ENCODE measurements at regions not wholly inside any gene's neighbourhood (a gene's known extent, or its start where the extent isn't known, plus 50 kb on each side); places are given as distances from the start of the nearest gene placed in this dataset.

DNA sequence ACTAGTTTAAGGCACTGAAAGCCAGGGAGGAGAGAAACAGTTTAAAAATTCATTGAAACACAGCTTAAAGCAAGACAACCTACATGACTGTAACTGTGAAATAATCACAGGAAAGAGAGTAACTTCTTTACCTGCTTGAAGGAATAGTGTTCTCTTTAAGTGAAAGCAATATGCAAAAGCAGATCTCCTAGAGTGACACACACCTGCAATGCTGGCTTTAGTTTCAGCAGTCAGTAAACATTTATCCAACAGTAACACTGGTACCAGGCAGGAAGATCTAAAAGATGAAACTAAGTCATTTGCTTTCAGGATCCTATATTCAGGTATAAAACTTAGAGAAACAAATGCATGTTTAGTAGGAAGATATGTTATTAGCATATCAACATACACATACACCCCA lies 85.3 kb upstream of the PPM1H start:
- ATAC-seq (ENCODE audit: low FRiP score in 2 of 2): no peak
- TF ChIP-seq EP300 (IDR thresholded peaks at IDR 0.05): no peak
- TF ChIP-seq, protein P1, sequence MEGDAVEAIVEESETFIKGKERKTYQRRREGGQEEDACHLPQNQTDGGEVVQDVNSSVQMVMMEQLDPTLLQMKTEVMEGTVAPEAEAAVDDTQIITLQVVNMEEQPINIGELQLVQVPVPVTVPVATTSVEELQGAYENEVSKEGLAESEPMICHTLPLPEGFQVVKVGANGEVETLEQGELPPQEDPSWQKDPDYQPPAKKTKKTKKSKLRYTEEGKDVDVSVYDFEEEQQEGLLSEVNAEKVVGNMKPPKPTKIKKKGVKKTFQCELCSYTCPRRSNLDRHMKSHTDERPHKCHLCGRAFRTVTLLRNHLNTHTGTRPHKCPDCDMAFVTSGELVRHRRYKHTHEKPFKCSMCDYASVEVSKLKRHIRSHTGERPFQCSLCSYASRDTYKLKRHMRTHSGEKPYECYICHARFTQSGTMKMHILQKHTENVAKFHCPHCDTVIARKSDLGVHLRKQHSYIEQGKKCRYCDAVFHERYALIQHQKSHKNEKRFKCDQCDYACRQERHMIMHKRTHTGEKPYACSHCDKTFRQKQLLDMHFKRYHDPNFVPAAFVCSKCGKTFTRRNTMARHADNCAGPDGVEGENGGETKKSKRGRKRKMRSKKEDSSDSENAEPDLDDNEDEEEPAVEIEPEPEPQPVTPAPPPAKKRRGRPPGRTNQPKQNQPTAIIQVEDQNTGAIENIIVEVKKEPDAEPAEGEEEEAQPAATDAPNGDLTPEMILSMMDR (IDR thresholded peaks at IDR 0.05): no peak
- TF ChIP-seq POLR2A (IDR thresholded peaks at IDR 0.05): no peak
- TF ChIP-seq POLR2AphosphoS5 (IDR thresholded peaks at IDR 0.05): no peak
- Histone ChIP-seq H3K27me3 (no peaks in the 10 kb centered on the region), H3K9me3 (no peaks in the 10 kb centered on the region), H3K4me1 (no peaks in the 10 kb centered on the region), H3K36me3 (no peaks in the 10 kb centered on the region), H3K4me3 (no peak overlapping the region), H3K27ac (no peak overlapping the region)
- no peak for DNase-seq

DNA sequence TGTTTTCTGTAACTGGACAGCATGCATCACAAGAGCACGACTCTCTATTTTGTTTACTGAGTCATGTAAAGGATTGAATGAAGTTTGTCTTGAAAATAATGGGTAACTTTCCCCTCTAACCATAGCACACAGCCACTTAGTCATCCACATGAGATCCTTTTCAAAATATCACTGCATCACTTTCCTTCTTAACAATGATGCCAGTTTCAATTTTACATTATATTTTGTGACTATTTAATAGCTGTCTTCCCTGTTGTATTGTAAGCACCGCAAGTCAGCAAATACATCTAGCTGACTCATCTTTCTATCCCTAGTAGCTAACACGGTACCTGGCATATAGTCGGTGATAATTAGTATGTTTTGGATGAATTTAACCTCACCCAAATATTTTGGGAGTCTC lies 83.3 kb upstream of the PPM1H start:
- H3K36me3 ChIP-seq: no peaks in the 10 kb centered on the region
- H3K4me1 ChIP-seq: no peaks in the 10 kb centered on the region
- ATAC-seq (ENCODE audit: low FRiP score in 2 of 2): no peak
- H3K27ac ChIP-seq: no peak overlapping the region
- no peaks in the 10 kb centered on the region for H3K9me3 ChIP-seq
- no peaks in the 10 kb centered on the region for H3K27me3 ChIP-seq
- WGBS, 2 donors: 73 to 78% methylated on average over 4 of the region's 4 CpGs
- no peak for DNase-seq
- no peak overlapping the region for H3K4me3 ChIP-seq
- TF ChIP-seq EP300 (IDR thresholded peaks at IDR 0.05) (no peak), POLR2AphosphoS5 (IDR thresholded peaks at IDR 0.05) (no peak), POLR2A (IDR thresholded peaks at IDR 0.05) (no peak)
- TF ChIP-seq, protein P1 (IDR thresholded peaks at IDR 0.05): no peak

DNA sequence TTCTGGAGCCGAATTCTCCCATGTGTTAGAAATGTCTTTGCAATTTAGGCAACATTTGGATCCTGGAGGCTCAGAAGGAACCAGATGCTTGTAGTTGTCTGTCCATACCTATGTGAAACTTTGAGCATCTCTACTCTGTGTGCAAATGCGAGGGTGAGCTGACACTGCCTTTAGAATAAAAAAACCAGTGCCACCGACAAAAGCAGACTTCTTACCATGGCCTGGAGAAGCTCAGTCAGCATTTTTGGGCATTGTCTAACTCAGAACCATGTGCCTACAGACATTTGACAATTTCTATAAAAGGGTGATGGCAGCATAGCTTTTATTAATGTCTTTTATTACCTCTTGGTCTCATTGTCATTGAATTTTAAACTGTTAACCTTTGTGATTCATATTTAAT lies 78.4 kb upstream of the PPM1H start:
- Histone ChIP-seq H3K4me3 (no peak overlapping the region), H3K4me1 (no peaks in the 10 kb centered on the region), H3K36me3 (no peaks in the 10 kb centered on the region), H3K9me3 (no peaks in the 10 kb centered on the region), H3K27ac (no peak overlapping the region), H3K27me3 (no peaks in the 10 kb centered on the region)
- no peak for TF ChIP-seq POLR2A (IDR thresholded peaks at IDR 0.05)
- no peak for TF ChIP-seq POLR2AphosphoS5 (IDR thresholded peaks at IDR 0.05)
- TF ChIP-seq EP300 (IDR thresholded peaks at IDR 0.05): no peak
- TF ChIP-seq, protein P1 (IDR thresholded peaks at IDR 0.05): no peak
- DNase-seq: no peak
- 89 to 100% methylated on average over 3 of the region's 3 CpGs for WGBS, 2 donors
- ATAC-seq (ENCODE audit: low FRiP score in 2 of 2): no peak

DNA sequence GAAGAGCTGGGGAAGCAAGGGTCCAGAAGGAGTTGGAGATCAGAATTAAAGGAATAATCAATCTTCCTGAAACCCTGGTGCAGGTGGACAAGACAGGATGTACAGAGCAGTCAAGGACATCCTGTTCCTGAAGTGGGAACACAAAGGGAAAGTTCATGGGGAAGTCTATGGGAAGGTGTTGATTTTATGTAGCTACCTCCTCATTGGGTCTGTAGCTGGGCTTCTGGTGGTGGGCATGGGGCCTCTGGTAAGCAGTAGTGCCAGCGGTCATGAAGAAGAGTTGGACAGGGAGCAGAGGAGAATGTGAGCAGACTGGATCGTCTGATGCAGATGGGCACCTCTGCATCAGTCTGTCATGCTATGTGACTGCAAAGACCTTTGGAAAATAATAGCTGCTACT lies 75.7 kb upstream of the PPM1H start:
- ATAC-seq (ENCODE audit: low FRiP score in 2 of 2): peak in 1 of 2 donors; percentile 51
- WGBS, 2 donors: 65 to 73% methylated on average over 2 of the region's 2 CpGs

DNA sequence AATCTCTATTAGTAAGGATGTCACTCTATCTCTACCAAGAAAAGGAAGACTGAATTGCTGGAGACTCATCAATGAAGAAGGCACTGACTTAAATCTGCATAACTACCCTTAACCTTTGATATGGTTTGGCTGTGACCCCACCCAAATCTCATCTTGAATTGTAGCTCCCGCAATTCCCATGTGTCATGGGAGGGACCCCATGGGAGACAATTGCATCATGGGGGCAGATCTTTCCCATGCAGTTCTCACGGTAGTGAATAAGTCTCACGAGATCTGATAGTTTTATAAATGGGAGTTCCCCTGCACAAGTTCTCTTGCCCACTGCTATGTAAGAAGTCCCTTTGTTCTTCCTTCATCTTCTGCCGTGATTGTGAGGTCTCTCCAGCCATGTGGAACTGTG lies 73.4 kb upstream of the PPM1H start:
- ATAC-seq (ENCODE audit: low FRiP score in 2 of 2) (no peak), DNase-seq (no peak)
- no peaks in the 10 kb centered on the region for H3K27me3 ChIP-seq
- no peaks in the 10 kb centered on the region for H3K4me1 ChIP-seq
- TF ChIP-seq POLR2AphosphoS5 (IDR thresholded peaks at IDR 0.05) (no peak), POLR2A (IDR thresholded peaks at IDR 0.05) (no peak), EP300 (IDR thresholded peaks at IDR 0.05) (no peak)
- TF ChIP-seq, protein P1 (IDR thresholded peaks at IDR 0.05): no peak
- H3K4me3 ChIP-seq: no peak overlapping the region
- H3K9me3 ChIP-seq: no peaks in the 10 kb centered on the region
- 92 to 93% methylated on average over 4 of the region's 4 CpGs for WGBS, 2 donors
- H3K27ac ChIP-seq: no peak overlapping the region
- H3K36me3 ChIP-seq: no peaks in the 10 kb centered on the region

More for the DNA sequence above, 75.7 kb upstream of the PPM1H start:
- DNase-seq: no peak
- Histone ChIP-seq H3K36me3 (no peaks in the 10 kb centered on the region), H3K27ac (no peak overlapping the region), H3K4me3 (no peak overlapping the region), H3K27me3 (no peaks in the 10 kb centered on the region), H3K4me1 (no peaks in the 10 kb centered on the region), H3K9me3 (no peaks in the 10 kb centered on the region)
- TF ChIP-seq EP300 (IDR thresholded peaks at IDR 0.05): no peak
- no peak for TF ChIP-seq POLR2A (IDR thresholded peaks at IDR 0.05)
- TF ChIP-seq POLR2AphosphoS5 (IDR thresholded peaks at IDR 0.05): no peak
- TF ChIP-seq, protein P1 (IDR thresholded peaks at IDR 0.05): no peak

All from upper lobe of left lung (tissue), 6 donors.